H9 (cell line): ENCODE measurements at regions not wholly inside any gene's neighbourhood (a gene's known extent, or its start where the extent isn't known, plus 50 kb on each side); places are given as distances from the start of the nearest gene placed in this dataset.

Source experiments
- DNase-seq: peaks from one replicate; pipeline ENCODE4 v3.0.0-alpha.2; 2017
- H2AFZ ChIP-seq: one replicate; pipeline ENCODE4 v1.6.1; 2013; ENCODE audit warnings: mild to moderate bottlenecking, low read length, control low read depth, moderate library complexity
- H2AK5ac ChIP-seq: 2 replicates; pipeline ENCODE4 v1.6.1; 2013; ENCODE audit warnings: low read length, control low read depth, mixed read lengths; ENCODE audit not compliant: insufficient read length
- H2BK120ac ChIP-seq: one replicate; pipeline ENCODE4 v1.6.1; 2013; ENCODE audit warnings: low read depth, mild to moderate bottlenecking, low read length, control low read depth, inconsistent platforms; ENCODE audit not compliant: poor library complexity, severe bottlenecking
- H2BK12ac ChIP-seq: 2 replicates; pipeline ENCODE4 v1.6.1; 2013; ENCODE audit warnings: low read length, control low read depth, mixed read lengths, low read depth; ENCODE audit not compliant: insufficient read length
- H2BK15ac ChIP-seq: 2 replicates; pipeline ENCODE4 v1.6.1; 2013; ENCODE audit warnings: low read depth, low read length, control low read depth
- H2BK20ac ChIP-seq: one replicate; pipeline ENCODE4 v1.6.1; 2013; ENCODE audit warnings: low read depth, mild to moderate bottlenecking, low read length, control low read depth, inconsistent platforms; ENCODE audit not compliant: poor library complexity, severe bottlenecking
- H2BK5ac ChIP-seq: 2 replicates; pipeline ENCODE4 v1.6.1; 2013; ENCODE audit warnings: low read length, control low read depth, mixed read lengths; ENCODE audit not compliant: insufficient read length
- H3K14ac ChIP-seq: 2 replicates; pipeline ENCODE4 v1.6.1; 2013; ENCODE audit warnings: low read length, control low read depth; ENCODE audit not compliant: insufficient read depth
- H3K18ac ChIP-seq: 2 replicates; pipeline ENCODE4 v1.6.1; 2013; ENCODE audit warnings: low read depth, mild to moderate bottlenecking, mixed read lengths, low read length, control low read depth; ENCODE audit not compliant: insufficient read length
- H3K23ac ChIP-seq: 2 replicates; pipeline ENCODE4 v1.6.1; 2013; ENCODE audit warnings: low read length, control low read depth, mixed read lengths, low read depth; ENCODE audit not compliant: insufficient read length
- H3K23me2 ChIP-seq: 2 replicates; pipeline ENCODE4 v1.6.1; 2013; ENCODE audit warnings: low read depth, mild to moderate bottlenecking, mixed read lengths, low read length, control low read depth; ENCODE audit not compliant: insufficient read length, poor library complexity, severe bottlenecking
- H3K27ac ChIP-seq: 2 replicates; pipeline ENCODE4 v1.5.1; 2013; ENCODE audit warnings: low read length, control low read depth, mixed read lengths, low read depth; ENCODE audit not compliant: insufficient read length
- H3K27me3 ChIP-seq: 2 replicates; pipeline ENCODE4 v1.6.1; 2013; ENCODE audit warnings: low read length, control low read depth, inconsistent platforms; ENCODE audit not compliant: insufficient read depth
- H3K4ac ChIP-seq: 2 replicates; pipeline ENCODE4 v1.6.1; 2013; ENCODE audit warnings: low read depth, mild to moderate bottlenecking, control low read depth, inconsistent platforms, low read length, moderate library complexity
- H3K4me1 ChIP-seq: 2 replicates; pipeline ENCODE4 v1.6.1; 2013; ENCODE audit warnings: low read length, control low read depth, inconsistent platforms; ENCODE audit not compliant: insufficient read depth
- H3K4me2 ChIP-seq: 2 replicates; pipeline ENCODE4 v1.6.1; 2013; ENCODE audit warnings: low read length, control low read depth, mixed read lengths; ENCODE audit not compliant: insufficient read length, insufficient read depth
- H3K56ac ChIP-seq: 2 replicates; pipeline ENCODE4 v1.6.1; 2013; ENCODE audit warnings: low read depth, mild to moderate bottlenecking, mixed read lengths, low read length, control low read depth; ENCODE audit not compliant: insufficient read length
- H3K79me1 ChIP-seq: 2 replicates; pipeline ENCODE4 v1.6.1; 2013; ENCODE audit warnings: low read depth, mild to moderate bottlenecking, moderate library complexity, low read length, control low read depth, inconsistent platforms; ENCODE audit not compliant: insufficient read depth, poor library complexity, severe bottlenecking
- H3K79me2 ChIP-seq: 2 replicates; pipeline ENCODE4 v1.6.1; 2013; ENCODE audit warnings: low read length, control low read depth, inconsistent platforms; ENCODE audit not compliant: insufficient read depth
- H3K9ac ChIP-seq: 2 replicates; pipeline ENCODE4 v1.6.1; 2013; ENCODE audit warnings: low read length, control low read depth, mixed read lengths; ENCODE audit not compliant: insufficient read length; ENCODE audit errors: extremely low read depth
- H3K9me3 ChIP-seq: one replicate; pipeline ENCODE4 v1.6.1; 2013; ENCODE audit warnings: low read depth, low read length, inconsistent platforms; ENCODE audit not compliant: control insufficient read depth
- H3T11ph ChIP-seq: one replicate; pipeline ENCODE4 v1.6.1; 2013; ENCODE audit warnings: mild to moderate bottlenecking, low read length, control low read depth, inconsistent platforms
- H4K20me1 ChIP-seq: one replicate; pipeline ENCODE4 v1.6.1; 2013; ENCODE audit not compliant: control insufficient read depth, insufficient read length, insufficient read depth
- H4K5ac ChIP-seq: 2 replicates; pipeline ENCODE4 v1.6.1; 2013; ENCODE audit warnings: low read depth, mild to moderate bottlenecking, mixed read lengths, low read length, control low read depth; ENCODE audit not compliant: insufficient read length
- H4K8ac ChIP-seq: replicated peaks from 2 replicates; pipeline ENCODE4 v1.6.1; 2013; ENCODE audit warnings: low read length, control low read depth, mixed read lengths, low read depth; ENCODE audit not compliant: insufficient read length
- H4K91ac ChIP-seq: 2 replicates; pipeline ENCODE4 v1.6.1; 2013; ENCODE audit warnings: low read depth, mild to moderate bottlenecking, moderate library complexity, mixed read lengths, low read length, control low read depth; ENCODE audit not compliant: insufficient read length
- H3K27ac Mint-ChIP-seq, 3 experiments: 2 replicates in 2 of 3; 3 replicates in 1 of 3; pipeline ENCODE4 v1.8.0; 2020 to 2021; ENCODE audit warnings: mixed read lengths in 3 of 3, mild to moderate bottlenecking in 1 of 3, moderate library complexity in 1 of 3
- H3K27me3 Mint-ChIP-seq: 2 replicates; pipeline ENCODE4 v1.8.0; 2021; ENCODE audit warnings: low read depth, mild to moderate bottlenecking, moderate library complexity, mixed read lengths
- H3K36me3 Mint-ChIP-seq, 3 experiments: 2 replicates in 2 of 3; 3 replicates in 1 of 3; pipeline ENCODE4 v1.8.0; 2020 to 2021; ENCODE audit warnings: low read depth in 3 of 3, mixed read lengths in 3 of 3; ENCODE audit not compliant: insufficient read depth in 1 of 3
- H3K4me1 Mint-ChIP-seq, 2 experiments: 2 replicates each; pipeline ENCODE4 v1.8.0; 2020; ENCODE audit warnings: mixed read lengths in 2 of 2
- H3K4me3 Mint-ChIP-seq, 2 experiments: 2 replicates in 1 of 2; 3 replicates in 1 of 2; pipeline ENCODE4 v1.8.0; 2020 to 2021; ENCODE audit warnings: mild to moderate bottlenecking in 2 of 2, mixed read lengths in 2 of 2, moderate library complexity in 1 of 2
- H3K9me3 Mint-ChIP-seq, 2 experiments: 2 replicates in 1 of 2; 3 replicates in 1 of 2; pipeline ENCODE4 v1.8.0; 2020; ENCODE audit warnings: mild to moderate bottlenecking in 2 of 2, mixed read lengths in 2 of 2, moderate library complexity in 1 of 2
- WGBS: extraction: QIAGEN DNeasy Blood & Tissue Kit; methylation state at CpG from one replicate; pipeline ENCODE4 v1.1.7; 2013; ENCODE audit warnings: missing lambda C conversion rate, low lambda C conversion rate, mixed read lengths; ENCODE audit not compliant: insufficient read length; ENCODE audit errors: extremely low coverage; 5-methylcytosine and 5-hydroxymethylcytosine counted together
- TF ChIP-seq, protein P1 (sequence below): fragments of 200-600 bp; sonication (generic); conservative IDR thresholded peaks from 3 replicates; pipeline ENCODE4 v1.8.0; 2021; ENCODE audit warnings: antibody characterized with exemption, mild to moderate bottlenecking

DNA sequence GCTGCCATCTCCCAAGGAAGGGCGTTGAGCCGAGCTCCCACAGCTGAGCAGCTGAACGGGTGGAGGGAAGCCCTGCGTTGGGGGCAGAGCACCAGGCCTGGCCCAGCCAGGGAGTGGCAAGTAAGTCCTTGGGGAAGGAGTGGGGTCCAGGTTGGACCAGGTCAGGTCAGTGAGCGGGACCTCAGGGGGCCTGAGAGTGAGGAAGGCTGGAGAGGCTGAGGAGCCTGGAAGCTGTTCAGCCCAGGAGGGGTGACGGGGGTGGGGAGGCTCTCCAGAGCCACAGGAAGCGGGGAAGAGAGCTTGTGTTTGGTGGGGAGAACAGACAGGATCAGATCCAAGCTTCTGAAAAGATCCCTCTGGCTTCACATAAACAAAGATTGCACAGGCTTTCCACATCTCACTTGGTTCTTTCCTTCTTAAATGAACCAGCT, 55.4 kb upstream of the ATP12A start:
- Histone ChIP-seq H3K23me2 (no peaks in the 10 kb centered on the region), H4K8ac (no peak overlapping the region), H3K79me1 (no peaks in the 10 kb centered on the region), H3K79me2 (no peaks in the 10 kb centered on the region), H3K18ac (no peak overlapping the region), H3K14ac (no peak overlapping the region), H2BK5ac (no peak overlapping the region), H2BK20ac (no peak overlapping the region), H3K9me3 (no peaks in the 10 kb centered on the region), H2AK5ac (no peak overlapping the region), H2AFZ (no peak overlapping the region), H3K27me3 (no peaks in the 10 kb centered on the region), H3K4me2 (no peak overlapping the region), H3K23ac (no peak overlapping the region), H2BK15ac (no peak overlapping the region), H3K4ac (no peak overlapping the region), H2BK120ac (no peak overlapping the region), H3K56ac (no peak overlapping the region), H4K5ac (no peak overlapping the region), H3T11ph (no peak overlapping the region), H4K91ac (no peak overlapping the region), H3K4me1 (no peaks in the 10 kb centered on the region), H3K27ac (no peak overlapping the region), H2BK12ac (no peak overlapping the region), H4K20me1 (no peaks in the 10 kb centered on the region), H3K9ac (no peak overlapping the region)
- no peaks in the 10 kb centered on the region; a peak in 1 of 5 replicates for H3K9me3 Mint-ChIP-seq
- WGBS: no CpG with 5 or more reads among the region's 7 CpGs
- peaks cover 0 to 2% (median 0%) of the 10 kb centered on the region in 3 experiments; a peak in 2 of 7 replicates for H3K36me3 Mint-ChIP-seq
- H3K27ac Mint-ChIP-seq: peak overlapping the region in 1 of 3 experiments; percentile 92; a peak in 1 of 7 replicates
- no peak overlapping the region for H3K4me3 Mint-ChIP-seq
- peaks cover 3% of the 10 kb centered on the region for H3K27me3 Mint-ChIP-seq
- peaks cover 6 to 7% of the 10 kb centered on the region in 2 experiments for H3K4me1 Mint-ChIP-seq
- TF ChIP-seq, protein P1, sequence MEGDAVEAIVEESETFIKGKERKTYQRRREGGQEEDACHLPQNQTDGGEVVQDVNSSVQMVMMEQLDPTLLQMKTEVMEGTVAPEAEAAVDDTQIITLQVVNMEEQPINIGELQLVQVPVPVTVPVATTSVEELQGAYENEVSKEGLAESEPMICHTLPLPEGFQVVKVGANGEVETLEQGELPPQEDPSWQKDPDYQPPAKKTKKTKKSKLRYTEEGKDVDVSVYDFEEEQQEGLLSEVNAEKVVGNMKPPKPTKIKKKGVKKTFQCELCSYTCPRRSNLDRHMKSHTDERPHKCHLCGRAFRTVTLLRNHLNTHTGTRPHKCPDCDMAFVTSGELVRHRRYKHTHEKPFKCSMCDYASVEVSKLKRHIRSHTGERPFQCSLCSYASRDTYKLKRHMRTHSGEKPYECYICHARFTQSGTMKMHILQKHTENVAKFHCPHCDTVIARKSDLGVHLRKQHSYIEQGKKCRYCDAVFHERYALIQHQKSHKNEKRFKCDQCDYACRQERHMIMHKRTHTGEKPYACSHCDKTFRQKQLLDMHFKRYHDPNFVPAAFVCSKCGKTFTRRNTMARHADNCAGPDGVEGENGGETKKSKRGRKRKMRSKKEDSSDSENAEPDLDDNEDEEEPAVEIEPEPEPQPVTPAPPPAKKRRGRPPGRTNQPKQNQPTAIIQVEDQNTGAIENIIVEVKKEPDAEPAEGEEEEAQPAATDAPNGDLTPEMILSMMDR: no peak
- DNase-seq: no peak
